T47D (cell line): ENCODE measurements at regions not wholly inside any gene's neighbourhood (a gene's known extent, or its start where the extent isn't known, plus 50 kb on each side); places are given as distances from the start of the nearest gene placed in this dataset.

Experiments
- DNase-seq, 2 experiments: peaks; one replicate each; pipeline versions ENCODE4 v3.0.0 to v3.0.0-alpha.2; 2011 to 2012; ENCODE audit warnings: low read depth in 1 of 2, low spot score in 1 of 2
- JUND ChIP-seq: IDR thresholded peaks from 2 replicates; pipeline ENCODE4 v1.6.1; 2012; ENCODE audit warnings: low read depth
- in situ Hi-C: cut with HindIII; loops from 2 replicates; pipeline ENCODE4 v1.10.0; 2016; ENCODE audit warnings: low sequenced_read_pairs, low pct_unique_long_range_greater_than_20kb

GRCh38 chr6:146943664-146944063 lies 260.6 kb upstream of the STXBP5 start:
- in situ Hi-C loops, result no loop called here
- DNase-seq, result no peak
- no peak for TF ChIP-seq JUND

GRCh38 chr6:146944077-146944476 lies 260.1 kb upstream of the STXBP5 start:
- in situ Hi-C loops, result no loop called here
- DNase-seq, result no peak
- no peak for TF ChIP-seq JUND

- TF ChIP-seq JUND, result no peak
- in situ Hi-C loops, result no loop called here
- DNase-seq, result no peak
Measured at GRCh38 chr6:146944809-146945208, 259.4 kb upstream of the STXBP5 start.

- in situ Hi-C loops, result no loop called here
- no peak for TF ChIP-seq JUND
- no peak for DNase-seq
Measured at GRCh38 chr6:146946559-146946958, 257.7 kb upstream of the STXBP5 start.

GRCh38 chr6:146948790-146949342 lies 255.4 kb upstream of the STXBP5 start:
- TF ChIP-seq JUND, result no peak
- in situ Hi-C loops, result no loop called here
- no peak for DNase-seq

- TF ChIP-seq JUND, result no peak
- no peak for DNase-seq
- in situ Hi-C loops, result no loop called here
Measured at GRCh38 chr6:146949425-146949824, 254.8 kb upstream of the STXBP5 start.

GRCh38 chr6:146950351-146950835 lies 253.8 kb upstream of the STXBP5 start:
- DNase-seq, result no peak

GRCh38 chr6:146955570-146955969 lies 248.6 kb upstream of the STXBP5 start:
- no peak for TF ChIP-seq JUND
- in situ Hi-C loops, result no loop called here
- no peak for DNase-seq

More at GRCh38 chr6:146950351-146950835, 253.8 kb upstream of the STXBP5 start:
- in situ Hi-C loops, result no loop called here
- TF ChIP-seq JUND, result no peak

- no peak for TF ChIP-seq JUND
- DNase-seq, result no peak
- in situ Hi-C loops, result no loop called here
Measured at GRCh38 chr6:146957181-146958093, 246.8 kb upstream of the STXBP5 start.

GRCh38 chr6:146961831-146962230 lies 242.4 kb upstream of the STXBP5 start:
- no peak for DNase-seq
- TF ChIP-seq JUND, result no peak
- in situ Hi-C loops, result no loop called here

- in situ Hi-C loops, result no loop called here
- no peak for DNase-seq
- no peak for TF ChIP-seq JUND
Measured at GRCh38 chr6:146962329-146962728, 241.9 kb upstream of the STXBP5 start.

- in situ Hi-C loops, result no loop called here
- no peak for DNase-seq
- no peak for TF ChIP-seq JUND
Measured at GRCh38 chr6:146965110-146965689, 239.0 kb upstream of the STXBP5 start.

- TF ChIP-seq JUND, result no peak
- in situ Hi-C loops, result no loop called here
- DNase-seq, result peak; percentile 10 to 24
Measured at GRCh38 chr6:146968041-146968760, 236.0 kb upstream of the STXBP5 start.
